ENCODE measurements at regions not wholly inside any gene's neighbourhood (a gene's known extent, or its start where the extent isn't known, plus 50 kb on each side); places are given as distances from the start of the nearest gene placed in this dataset.

GRCh38 chr1:106439475-106439874, 617.0 kb upstream of the PRMT6 start:
- TF ChIP-seq EZH2phosphoT487 (IDR thresholded peaks at IDR 0.05; ENCODE audit: borderline replicate concordance, low read depth, low read length) (no peak), CTCF (conservative IDR thresholded peaks at IDR 0.05; ENCODE audit: low read length) (no peak)

All from OCI-LY7 (cell line).